NCI-H510A (cell line): ENCODE measurements at regions not wholly inside any gene's neighbourhood (a gene's known extent, or its start where the extent isn't known, plus 50 kb on each side); places are given as distances from the start of the nearest gene placed in this dataset.

Experiments
- DNase-seq: peaks from one replicate; lab custom pipeline; 2025; lab: John Stamatoyannopoulos, UW

DNA sequence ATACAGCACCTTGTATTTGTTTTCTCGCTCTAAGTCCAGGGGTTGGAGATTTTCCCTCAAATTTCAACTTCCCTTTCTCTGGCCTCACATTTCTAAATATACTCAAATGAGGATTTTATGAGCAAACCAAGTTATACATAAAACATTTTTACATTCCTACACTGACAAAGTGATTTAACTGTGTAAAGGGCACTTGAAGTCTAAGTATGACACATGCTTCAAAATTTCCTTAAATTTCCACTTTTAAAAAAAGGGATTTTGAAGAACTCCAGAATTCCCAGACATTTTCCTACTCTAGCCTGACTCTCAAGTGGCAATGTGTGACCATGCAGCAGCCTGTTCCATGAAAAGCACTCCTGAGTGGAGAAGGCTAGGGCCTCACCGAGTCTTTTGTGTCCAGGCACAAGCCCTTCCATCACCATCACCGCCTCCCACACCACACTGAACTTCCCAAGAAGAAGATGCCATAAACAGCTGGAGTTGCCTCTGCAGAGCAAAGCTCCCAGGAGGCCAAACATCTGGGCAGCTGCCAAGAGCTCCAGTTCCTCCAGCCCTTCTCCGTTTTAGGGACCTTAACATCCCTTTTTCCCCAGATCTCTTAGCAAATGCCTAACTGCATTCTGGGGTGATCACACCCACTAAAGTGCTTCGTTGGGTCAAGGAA lies 68.9 kb downstream of the NCR2 start:
- DNase-seq, result no peak

GRCh38 chr6:41405941-41406727 lies 70.7 kb downstream of the NCR2 start:
- no peak for DNase-seq

GRCh38 chr6:41406728-41407489 lies 71.5 kb downstream of the NCR2 start:
- no peak for DNase-seq

DNA sequence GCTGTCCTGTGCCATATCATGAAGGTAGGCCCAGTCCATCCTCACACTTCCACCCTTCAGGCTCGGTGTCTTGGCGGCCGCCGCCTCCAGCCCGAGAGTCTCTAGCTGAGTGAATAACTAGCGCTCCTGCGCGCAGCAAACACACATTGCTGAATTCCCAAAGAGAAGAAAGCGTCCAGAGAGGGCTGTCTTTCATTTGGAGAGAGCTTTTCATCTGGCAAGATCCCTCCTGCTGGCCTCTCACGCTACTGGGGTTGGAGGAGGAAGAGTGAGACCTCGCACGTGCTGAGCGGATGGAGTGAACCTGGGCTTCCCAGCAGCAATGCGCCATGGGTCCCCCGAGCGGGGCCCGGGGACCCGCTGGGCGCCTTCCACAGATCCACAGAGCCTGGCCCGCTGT lies 73.2 kb downstream of the NCR2 start:
- no peak for DNase-seq

GRCh38 chr6:41408982-41409381 lies 73.6 kb downstream of the NCR2 start:
- DNase-seq, result no peak

DNA sequence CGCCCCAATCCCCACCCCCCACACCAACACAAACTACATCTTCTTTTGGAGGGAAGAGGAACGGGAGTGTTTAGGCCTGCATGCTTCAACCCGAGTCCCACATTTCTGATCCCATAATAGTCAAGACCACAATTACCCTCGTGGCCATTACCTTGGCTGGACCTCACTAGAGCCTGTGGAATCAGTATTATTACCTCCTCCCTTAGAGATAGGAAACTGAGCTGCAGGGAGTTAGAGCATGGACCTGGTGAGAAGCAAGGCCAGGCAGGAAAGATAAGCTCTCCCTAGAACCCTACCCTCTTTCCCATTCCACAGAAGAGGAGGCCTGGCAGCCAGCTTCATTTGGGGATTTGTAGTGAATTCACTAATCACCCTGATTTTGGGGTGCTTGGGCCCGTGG lies 74.1 kb downstream of the NCR2 start:
- no peak for DNase-seq

GRCh38 chr6:41411961-41412360 lies 76.6 kb downstream of the NCR2 start:
- DNase-seq, result no peak

DNA sequence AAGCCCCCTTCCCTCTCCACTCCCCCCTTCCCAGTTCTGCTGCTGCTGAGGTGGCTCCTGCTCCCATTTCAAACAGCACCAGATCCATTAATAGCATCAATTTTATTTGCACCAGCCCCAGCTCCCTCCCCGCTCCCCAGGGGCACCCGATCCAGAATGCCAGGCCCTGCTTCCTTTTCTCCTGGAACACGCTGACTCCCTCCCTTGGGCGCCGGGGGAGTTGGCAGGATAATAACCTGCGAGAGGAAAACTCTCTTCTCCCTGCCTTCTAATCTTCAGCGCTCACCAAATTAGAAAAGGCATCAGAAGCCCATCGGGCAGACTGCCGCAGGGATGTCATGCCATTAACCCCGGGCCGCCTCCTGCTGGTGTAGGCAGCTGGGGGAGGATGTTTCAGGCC lies 77.8 kb downstream of the NCR2 start:
- DNase-seq, result no peak

- no peak for DNase-seq
Observed at GRCh38 chr6:41416501-41416837, 81.1 kb downstream of the NCR2 start.

- DNase-seq, result no peak
Observed at GRCh38 chr6:41418741-41419140, 83.3 kb downstream of the NCR2 start.

DNA sequence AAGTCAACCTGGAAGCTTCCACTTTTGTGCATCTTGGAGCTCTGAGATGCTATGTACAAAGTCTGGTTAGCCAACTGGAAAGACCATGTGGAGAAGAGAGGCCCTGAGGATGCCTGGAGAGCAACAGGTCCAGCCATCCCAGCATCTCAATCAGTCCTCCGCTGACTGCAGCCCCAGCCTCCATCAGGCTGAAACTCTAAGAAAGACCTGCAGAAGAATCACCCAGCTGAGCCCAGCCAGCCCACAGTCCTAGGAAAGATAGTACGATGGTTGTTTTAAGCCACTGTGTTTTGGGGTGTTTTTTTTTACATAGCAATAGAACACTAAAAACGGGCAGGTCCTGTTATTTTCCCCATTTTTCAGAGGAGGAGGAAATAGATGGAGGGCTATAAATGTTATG lies 84.0 kb downstream of the NCR2 start:
- no peak for DNase-seq

- no peak for DNase-seq
Observed at GRCh38 chr6:41420186-41420585, 84.8 kb downstream of the NCR2 start.

DNA sequence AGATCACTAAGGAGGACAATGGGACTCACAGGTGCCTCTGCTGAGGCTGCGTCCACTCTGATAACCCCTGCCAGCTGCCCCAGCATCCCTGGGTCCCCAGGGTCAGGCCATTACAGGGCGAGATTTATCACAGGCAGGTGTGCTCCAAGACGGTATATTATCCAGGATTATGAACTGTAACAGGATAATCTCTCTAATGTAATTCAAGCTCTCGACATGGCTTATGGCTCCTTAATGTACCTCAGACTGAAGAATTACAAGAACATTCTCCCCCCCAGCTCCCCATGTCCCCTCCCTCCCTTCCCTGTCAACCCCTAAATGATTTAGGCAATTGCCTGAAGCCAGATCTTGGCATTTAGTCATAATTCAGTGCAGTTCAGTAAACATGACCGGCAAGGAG lies 86.8 kb downstream of the NCR2 start:
- no peak for DNase-seq

DNA sequence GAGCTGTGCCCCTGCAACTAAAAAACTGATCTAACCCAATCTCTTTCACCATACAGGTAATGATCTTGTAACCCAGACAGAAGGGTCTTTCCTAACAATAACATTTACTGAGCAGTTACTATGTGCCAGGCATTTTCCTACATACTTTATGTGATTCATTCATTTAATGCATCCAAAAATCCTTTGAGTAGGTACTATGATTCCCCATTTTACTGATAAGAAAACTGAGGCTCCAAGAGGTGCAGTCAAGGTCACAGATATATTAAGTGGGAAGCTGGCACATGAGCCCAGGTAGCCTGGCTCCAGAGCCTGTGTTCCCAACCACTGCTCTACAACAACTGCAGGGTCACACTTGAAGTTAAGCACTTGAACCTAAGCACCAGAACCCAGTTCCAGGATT lies 87.6 kb downstream of the NCR2 start:
- no peak for DNase-seq

- peak; percentile 38 for DNase-seq
Observed at GRCh38 chr6:41424370-41425058, 89.1 kb downstream of the NCR2 start.

DNA sequence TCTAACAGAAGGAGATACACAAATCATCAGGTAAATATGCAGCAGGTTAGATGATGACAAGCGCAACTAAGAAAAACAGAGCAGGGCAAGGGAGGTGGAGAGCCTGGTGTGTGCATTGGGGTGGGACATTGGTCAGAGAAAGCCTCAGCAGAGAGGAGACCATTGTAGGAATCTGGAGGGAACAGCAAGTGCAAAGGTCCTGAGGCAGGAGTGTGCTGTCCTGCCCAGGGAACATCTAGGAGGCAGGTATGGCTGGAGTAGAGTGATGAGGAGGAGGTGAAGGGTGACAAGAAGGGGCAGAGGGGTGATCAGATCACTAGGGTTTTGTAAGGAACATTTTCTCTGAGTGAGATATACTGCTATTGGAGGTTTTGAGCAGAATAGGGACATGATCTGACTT lies 90.1 kb downstream of the NCR2 start:
- DNase-seq, result no peak

DNA sequence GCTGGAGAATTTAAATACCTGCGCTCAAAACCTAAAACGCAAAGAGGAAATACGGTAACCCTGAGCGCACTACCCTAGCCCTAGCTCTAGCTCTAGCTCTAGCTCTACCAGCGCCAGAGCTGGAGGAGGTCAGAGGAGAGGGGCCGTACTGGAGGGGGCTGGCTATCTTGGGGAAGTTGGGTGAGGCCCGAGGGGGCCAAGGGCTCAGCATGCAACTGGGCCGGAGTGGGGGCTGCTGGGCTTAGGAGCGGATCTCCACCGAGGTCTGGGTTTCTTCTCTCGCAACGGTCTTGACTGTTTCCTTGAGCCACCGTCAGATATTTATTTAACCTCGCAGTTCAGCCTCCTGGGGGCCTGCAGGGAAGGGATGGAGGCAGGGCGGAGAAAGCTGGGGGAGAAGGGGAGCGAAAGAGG lies 91.0 kb downstream of the NCR2 start:
- no peak for DNase-seq

GRCh38 chr6:41426888-41427641 lies 91.7 kb downstream of the NCR2 start:
- no peak for DNase-seq

- DNase-seq, result peak; percentile 69
Observed at GRCh38 chr6:41427642-41428335, 92.4 kb downstream of the NCR2 start.

GRCh38 chr6:41428336-41428995 lies 93.1 kb downstream of the NCR2 start:
- DNase-seq, result no peak

DNA sequence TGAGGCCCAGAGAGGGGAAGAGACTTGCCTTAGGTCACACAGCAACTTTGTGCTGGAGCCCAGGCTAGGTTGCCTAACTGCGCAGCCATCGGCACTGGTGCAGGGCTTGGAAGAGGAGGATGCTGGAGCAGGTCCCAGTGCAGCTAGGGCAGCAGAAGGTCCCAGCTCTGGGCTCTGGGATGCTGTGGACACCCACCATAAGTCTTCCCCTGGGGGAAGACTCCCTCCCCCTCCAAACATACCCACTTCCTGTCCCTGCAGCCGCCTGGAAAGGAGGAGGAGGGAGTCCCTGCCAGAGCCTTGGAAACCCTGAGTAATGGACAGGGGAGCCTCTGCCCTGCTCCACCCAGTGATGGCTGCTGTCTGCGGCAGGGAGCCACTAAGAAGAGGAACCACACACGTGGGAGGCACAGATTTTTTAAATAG lies 93.6 kb downstream of the NCR2 start:
- DNase-seq, result no peak
